ENCODE measurements at regions not wholly inside any gene's neighbourhood (a gene's known extent, or its start where the extent isn't known, plus 50 kb on each side); places are given as distances from the start of the nearest gene placed in this dataset.

GRCh38 chr6:1516742-1517520, 92.8 kb upstream of the FOXC1 start:
- DNase-seq = no peak

- DNase-seq = no peak
Observed at GRCh38 chr6:1518855-1519254, 90.9 kb upstream of the FOXC1 start.

- DNase-seq = no peak
Observed at GRCh38 chr6:1519597-1519996, 90.1 kb upstream of the FOXC1 start.

- no peak for DNase-seq
Observed at GRCh38 chr6:1522779-1523178, 86.9 kb upstream of the FOXC1 start.

- peak in 1 of 2 experiments; percentile 11 for DNase-seq
Observed at GRCh38 chr6:1524040-1524480, 85.7 kb upstream of the FOXC1 start.

- no peak for DNase-seq
Observed at GRCh38 chr6:1525364-1526038, 84.2 kb upstream of the FOXC1 start.

GRCh38 chr6:1526398-1527072, 83.2 kb upstream of the FOXC1 start:
- DNase-seq = no peak

- DNase-seq = no peak
Observed at GRCh38 chr6:1527073-1527457, 82.7 kb upstream of the FOXC1 start.

GRCh38 chr6:1535295-1535694, 74.4 kb upstream of the FOXC1 start:
- peak in 1 of 2 experiments; percentile 44 for DNase-seq

- no peak for DNase-seq
Observed at GRCh38 chr6:1536526-1537429, 72.9 kb upstream of the FOXC1 start.

- DNase-seq = no peak
Observed at GRCh38 chr6:1538369-1538768, 71.3 kb upstream of the FOXC1 start.

- no peak for DNase-seq
Observed at GRCh38 chr6:1538810-1539478, 70.8 kb upstream of the FOXC1 start.

GRCh38 chr6:1540864-1541521, 68.7 kb upstream of the FOXC1 start:
- no peak for DNase-seq

- DNase-seq = no peak
Observed at GRCh38 chr6:1542335-1542734, 67.4 kb upstream of the FOXC1 start.

- DNase-seq = no peak
Observed at GRCh38 chr6:1542764-1543163, 67.0 kb upstream of the FOXC1 start.

- DNase-seq = no peak
Observed at GRCh38 chr6:1544000-1544399, 65.7 kb upstream of the FOXC1 start.

GRCh38 chr6:1544603-1545002, 65.1 kb upstream of the FOXC1 start:
- no peak for DNase-seq

- DNase-seq = no peak
Observed at GRCh38 chr6:1545654-1546053, 64.1 kb upstream of the FOXC1 start.

GRCh38 chr6:1547785-1548184, 61.9 kb upstream of the FOXC1 start:
- no peak for DNase-seq

GRCh38 chr6:1551249-1551648, 58.5 kb upstream of the FOXC1 start:
- no peak for DNase-seq

GRCh38 chr6:1552296-1552761, 57.4 kb upstream of the FOXC1 start:
- peak in 1 of 2 experiments; percentile 36 for DNase-seq

Data from SW 1271 (cell line).